Fibroblast of mammary gland (primary cell): ENCODE measurements at regions not wholly inside any gene's neighbourhood (a gene's known extent, or its start where the extent isn't known, plus 50 kb on each side); places are given as distances from the start of the nearest gene placed in this dataset.

ENCODE experiments used
- DNase-seq: peaks from one replicate; pipeline ENCODE4 v3.0.0-alpha.2; 2010; ENCODE audit warnings: low read depth
- H3K4me3 ChIP-seq: 2 replicates; pipeline ENCODE4 v1.5.1; 2011; ENCODE audit warnings: low read depth, mild to moderate bottlenecking, low read length, moderate library complexity; ENCODE audit not compliant: control insufficient read depth
- TF ChIP-seq, protein P1 (sequence below): conservative IDR thresholded peaks from 2 replicates; pipeline ENCODE4 v1.5.1; 2011; ENCODE audit warnings: low read depth, low read length, inconsistent platforms; ENCODE audit not compliant: control insufficient read depth, insufficient read depth

GRCh38 chr6:21450628-21451027 lies 142.9 kb upstream of the SOX4 start:
- DNase-seq = no peak
- H3K4me3 ChIP-seq = no peak overlapping the region
- TF ChIP-seq, protein P1, sequence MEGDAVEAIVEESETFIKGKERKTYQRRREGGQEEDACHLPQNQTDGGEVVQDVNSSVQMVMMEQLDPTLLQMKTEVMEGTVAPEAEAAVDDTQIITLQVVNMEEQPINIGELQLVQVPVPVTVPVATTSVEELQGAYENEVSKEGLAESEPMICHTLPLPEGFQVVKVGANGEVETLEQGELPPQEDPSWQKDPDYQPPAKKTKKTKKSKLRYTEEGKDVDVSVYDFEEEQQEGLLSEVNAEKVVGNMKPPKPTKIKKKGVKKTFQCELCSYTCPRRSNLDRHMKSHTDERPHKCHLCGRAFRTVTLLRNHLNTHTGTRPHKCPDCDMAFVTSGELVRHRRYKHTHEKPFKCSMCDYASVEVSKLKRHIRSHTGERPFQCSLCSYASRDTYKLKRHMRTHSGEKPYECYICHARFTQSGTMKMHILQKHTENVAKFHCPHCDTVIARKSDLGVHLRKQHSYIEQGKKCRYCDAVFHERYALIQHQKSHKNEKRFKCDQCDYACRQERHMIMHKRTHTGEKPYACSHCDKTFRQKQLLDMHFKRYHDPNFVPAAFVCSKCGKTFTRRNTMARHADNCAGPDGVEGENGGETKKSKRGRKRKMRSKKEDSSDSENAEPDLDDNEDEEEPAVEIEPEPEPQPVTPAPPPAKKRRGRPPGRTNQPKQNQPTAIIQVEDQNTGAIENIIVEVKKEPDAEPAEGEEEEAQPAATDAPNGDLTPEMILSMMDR = no peak

GRCh38 chr6:21451546-21452013 lies 142.0 kb upstream of the SOX4 start:
- TF ChIP-seq, protein P1 = no peak
- DNase-seq = no peak
- H3K4me3 ChIP-seq = no peak overlapping the region

DNA sequence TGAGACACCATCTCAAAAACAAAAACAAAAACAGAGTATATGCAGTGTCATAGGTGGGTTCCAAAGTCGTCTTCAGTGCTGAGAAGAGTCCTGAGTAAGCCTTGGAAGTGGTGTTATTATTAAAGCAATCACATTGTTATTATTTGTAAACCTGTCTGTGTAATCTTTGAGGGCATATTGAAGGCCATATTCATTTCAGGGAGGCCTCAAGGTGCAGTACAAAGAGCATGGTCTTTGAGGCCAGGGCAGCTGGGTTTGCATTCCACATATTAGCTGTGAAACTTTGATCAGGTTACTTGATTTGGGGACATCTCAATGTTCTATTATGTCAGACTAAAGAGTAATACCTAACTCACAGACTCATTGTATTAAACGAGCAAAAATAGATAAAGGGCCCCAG lies 139.3 kb upstream of the SOX4 start:
- TF ChIP-seq, protein P1 = no peak
- no peak overlapping the region for H3K4me3 ChIP-seq
- no peak for DNase-seq

GRCh38 chr6:21455071-21455470 lies 138.5 kb upstream of the SOX4 start:
- H3K4me3 ChIP-seq = no peak overlapping the region
- peak; percentile 10 for DNase-seq
- TF ChIP-seq, protein P1 = no peak

GRCh38 chr6:21457647-21458046 lies 135.9 kb upstream of the SOX4 start:
- TF ChIP-seq, protein P1 = no peak
- no peak overlapping the region for H3K4me3 ChIP-seq
- DNase-seq = no peak

DNA sequence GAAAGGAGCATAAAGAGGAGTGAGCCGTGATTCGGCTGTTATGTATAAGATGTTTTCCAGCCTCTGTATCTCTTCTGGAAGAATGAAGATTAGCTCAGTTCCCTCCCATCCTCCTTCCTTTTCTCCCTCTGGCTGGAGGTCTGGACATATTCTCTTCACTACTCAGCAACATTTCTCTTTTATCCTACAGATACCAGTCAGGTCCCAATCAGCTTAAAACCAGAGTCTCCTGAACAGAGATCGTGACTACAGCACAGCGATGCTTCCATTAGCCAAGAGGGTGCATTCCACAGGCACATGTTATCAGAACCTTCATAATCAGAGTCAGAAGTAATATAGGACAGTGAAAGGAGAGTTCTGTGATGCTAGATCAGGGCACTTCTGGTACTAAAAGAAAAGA lies 133.9 kb upstream of the SOX4 start:
- no peak for DNase-seq
- H3K4me3 ChIP-seq = no peak overlapping the region
- TF ChIP-seq, protein P1 = no peak

DNA sequence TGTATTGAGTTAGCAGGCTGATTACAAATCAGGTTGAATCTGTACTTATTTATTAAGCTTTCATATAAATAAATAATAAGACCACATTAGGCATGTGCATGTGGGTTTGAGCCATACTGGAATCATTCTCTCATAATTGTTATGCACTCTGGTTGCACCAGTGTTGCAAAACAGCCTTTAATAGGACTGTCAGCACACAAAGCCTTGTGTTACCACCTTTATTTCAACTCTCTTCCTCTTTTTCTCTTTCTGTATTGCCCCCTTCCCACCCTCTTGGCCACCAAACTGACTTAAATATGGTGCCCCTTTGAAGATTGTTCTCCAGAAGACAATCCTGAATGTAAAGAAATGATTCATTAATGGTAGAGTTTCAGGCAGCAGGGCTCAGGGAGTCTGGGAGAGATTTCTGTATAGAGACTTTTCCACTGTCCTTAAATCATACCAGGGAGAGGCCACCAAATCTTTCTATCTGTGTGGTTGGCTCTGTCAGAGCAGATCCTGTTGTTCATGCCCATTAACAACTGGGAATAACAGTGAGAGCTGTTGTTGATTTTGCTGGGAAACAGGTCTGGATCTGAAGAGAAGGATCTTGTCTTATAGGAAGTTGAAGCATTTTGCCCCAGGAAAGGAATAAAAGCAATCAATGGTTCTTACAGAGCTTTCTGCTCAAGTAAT lies 131.6 kb upstream of the SOX4 start:
- no peak overlapping the region for H3K4me3 ChIP-seq
- no peak for DNase-seq
- TF ChIP-seq, protein P1 = no peak
